HG02588 (cell line): ENCODE measurements at regions not wholly inside any gene's neighbourhood (a gene's known extent, or its start where the extent isn't known, plus 50 kb on each side); places are given as distances from the start of the nearest gene placed in this dataset.
"Not testable (repeated sequence)": the region's sequence is repeated elsewhere in the genome, so short reads cannot be mapped to it uniquely, and the experiment has no call there.

Experiments used
- ATAC-seq: cut with Tn5 transposase; IDR thresholded peaks from one replicate; pipeline ENCODE4 v1.9.1; 2021; ENCODE audit warnings: mild to moderate bottlenecking, moderate library complexity; ENCODE audit not compliant: unreplicated experiment

DNA sequence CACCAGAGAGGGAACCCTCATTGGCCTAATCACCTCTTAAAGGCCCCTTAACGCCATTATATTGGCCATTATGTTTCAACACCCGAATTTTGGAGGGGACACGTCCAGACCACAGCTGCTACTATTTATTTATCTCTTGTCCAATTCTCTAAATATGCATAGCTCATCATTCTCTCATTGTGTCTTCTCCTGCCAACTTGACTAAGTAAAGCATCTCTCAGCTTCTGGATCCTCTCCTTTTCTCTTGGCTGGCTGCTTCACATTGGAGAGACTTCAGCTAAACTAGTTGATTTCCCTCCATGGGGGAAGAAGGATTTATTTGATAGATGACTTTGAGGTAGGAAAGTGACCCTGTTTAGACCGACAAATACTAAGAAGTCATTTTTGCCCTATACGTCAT is 120.4 kb upstream of the KRR1 start:
- ATAC-seq = no peak

DNA sequence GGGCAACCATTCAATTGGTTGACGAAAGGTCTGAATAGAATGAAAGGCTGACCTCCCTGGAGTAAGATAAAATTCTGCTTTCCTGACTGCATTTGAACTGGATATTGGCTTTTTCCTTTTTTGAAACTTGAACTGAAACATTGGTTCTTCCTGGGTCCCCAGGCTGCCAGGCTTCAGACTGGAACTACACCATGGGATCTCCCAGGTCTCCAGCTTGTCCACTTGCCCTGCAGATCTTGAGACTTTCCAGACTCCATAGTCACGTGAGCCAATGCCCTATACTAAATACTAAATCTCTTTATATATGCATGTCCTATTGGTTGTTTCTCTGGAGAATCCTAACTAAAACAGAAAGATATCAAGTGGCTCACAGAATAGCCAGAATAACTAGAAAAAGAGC is 118.7 kb upstream of the KRR1 start:
- ATAC-seq = no peak

DNA sequence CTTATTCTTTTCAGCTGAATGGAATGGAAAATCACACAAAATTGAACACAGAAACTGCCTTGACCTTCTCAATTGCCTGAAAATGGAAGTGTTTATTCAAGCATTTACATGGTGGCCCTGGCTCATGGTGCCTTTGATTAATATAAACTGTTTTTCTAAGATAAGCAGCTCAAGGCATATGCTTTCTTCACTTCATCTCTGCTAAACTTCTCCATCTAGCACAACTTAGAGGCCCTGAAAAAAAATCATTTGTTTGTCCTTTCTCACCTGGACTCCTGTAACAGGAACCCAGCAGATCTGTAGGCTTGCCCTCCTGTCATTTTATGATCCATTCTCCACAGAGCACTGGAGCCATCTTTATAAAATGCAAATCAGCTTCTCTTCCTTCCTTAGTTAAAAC is 117.5 kb upstream of the KRR1 start:
- ATAC-seq = no peak

DNA sequence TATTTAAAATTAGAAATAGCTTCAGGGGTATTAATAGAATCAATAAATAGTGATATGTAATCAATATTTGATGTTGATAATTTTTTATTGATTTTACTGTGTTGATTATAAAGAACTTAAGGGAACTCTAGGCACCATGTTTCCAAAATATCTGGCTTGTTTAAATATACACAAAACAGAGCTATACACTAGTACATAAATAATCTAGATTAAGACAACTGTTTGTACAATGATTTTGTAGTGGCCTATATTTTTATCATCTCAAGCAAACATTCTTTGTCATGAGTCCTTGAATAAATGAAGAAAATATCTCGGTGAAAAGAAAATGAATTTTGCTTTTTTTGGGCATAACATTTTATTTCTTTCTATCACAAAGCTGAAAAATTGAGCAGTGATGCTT is 117.1 kb upstream of the KRR1 start:
- ATAC-seq = no peak

DNA sequence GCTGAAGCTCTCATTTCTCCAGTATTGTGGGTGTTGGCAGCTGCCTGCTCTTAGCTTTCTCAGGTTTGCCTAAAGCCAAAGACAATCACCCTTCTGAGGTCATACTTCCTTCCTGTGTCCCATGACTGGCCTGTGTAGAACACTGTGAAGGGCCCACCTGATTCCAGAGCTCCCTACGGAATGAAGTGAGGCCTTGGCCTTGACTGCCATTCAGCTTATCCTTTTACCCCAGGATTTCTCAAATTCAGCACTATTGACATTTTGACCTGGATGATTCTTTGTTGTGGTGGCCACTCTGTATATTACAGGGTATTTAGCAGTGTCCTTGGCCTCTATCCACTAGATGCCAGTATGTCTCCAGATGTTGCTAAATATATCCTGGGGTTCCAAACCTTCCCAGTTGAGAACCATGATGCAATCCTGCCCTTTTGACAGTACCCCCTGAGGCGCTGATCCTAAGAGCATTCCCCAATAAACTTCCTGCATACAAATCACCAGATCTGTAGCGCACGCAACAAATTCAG is 112.3 kb upstream of the KRR1 start:
- no peak for ATAC-seq

DNA sequence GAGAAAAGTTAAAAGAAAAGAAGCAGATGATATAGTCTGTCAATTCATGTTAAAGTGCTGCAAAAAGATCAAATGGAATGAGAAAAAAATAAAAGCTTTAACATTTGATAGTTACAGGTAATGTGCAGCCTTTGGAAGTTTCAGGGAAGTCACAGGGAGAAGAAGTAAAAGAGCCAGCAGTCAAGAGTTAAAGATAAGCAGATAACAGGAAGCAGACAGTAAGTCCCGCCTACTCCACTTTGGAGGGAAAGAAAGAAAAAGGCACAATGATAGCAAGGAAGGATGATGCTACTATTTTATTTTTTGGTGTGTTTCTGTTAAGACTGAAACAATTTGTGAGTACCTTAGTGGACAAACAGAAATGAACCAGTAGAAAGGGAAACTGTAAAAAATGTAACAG is 111.1 kb upstream of the KRR1 start:
- ATAC-seq = no peak

DNA sequence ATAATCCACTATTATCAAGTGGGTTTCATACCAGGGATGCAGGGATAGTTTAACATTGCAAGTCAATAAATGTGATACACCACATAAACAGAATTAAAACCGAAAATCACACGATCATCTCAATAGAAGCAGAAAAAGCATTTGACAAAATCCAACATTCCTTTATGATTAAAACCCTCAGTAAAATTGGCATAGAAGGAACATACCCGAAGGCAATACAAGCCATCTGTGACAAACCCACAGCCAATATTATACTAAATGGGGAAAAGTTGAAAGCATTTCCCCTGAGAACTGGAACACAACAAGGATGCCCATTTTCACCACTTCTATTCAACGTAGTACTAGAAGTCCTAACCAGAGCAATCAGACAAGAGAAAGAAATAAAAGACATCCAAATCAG is 103.0 kb upstream of the KRR1 start:
- not testable (repeated sequence) for ATAC-seq

DNA sequence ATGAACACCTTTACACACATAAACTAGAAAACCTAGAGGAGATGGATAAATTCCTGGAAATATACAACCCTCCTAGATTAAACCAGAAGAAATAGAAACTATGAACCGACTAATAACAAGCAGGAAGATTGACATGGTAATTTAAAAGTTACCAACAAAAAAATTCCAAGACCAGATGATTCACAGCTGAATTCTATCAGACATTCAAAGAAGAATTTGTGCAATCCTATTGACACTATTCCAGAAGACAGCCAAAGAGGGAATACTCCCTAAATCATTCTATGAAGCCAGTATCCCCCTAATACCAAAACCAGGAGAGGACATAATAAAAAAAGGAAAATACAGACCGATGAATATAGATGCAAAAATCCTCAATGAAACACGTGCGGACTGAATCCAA is 102.6 kb upstream of the KRR1 start:
- ATAC-seq = no peak

DNA sequence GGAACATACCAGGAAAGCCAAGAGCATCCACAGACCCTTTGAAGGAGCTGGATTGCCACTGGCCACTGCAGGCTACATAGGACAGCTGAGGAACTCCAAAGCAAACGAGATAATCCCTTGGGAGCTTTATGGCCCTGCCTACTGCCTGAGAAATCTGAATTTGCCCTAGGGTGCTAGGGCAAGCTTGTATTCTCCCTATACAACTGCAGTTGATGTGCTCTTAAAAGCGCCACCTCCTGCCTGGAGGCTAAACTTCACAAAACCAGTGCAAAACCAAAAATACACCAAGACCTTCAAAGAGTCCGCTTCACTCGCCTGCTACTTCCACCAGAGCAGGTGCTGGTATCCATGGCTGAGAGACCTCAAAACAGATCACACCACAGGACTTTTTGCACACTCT is 99.6 kb upstream of the KRR1 start:
- no peak for ATAC-seq

DNA sequence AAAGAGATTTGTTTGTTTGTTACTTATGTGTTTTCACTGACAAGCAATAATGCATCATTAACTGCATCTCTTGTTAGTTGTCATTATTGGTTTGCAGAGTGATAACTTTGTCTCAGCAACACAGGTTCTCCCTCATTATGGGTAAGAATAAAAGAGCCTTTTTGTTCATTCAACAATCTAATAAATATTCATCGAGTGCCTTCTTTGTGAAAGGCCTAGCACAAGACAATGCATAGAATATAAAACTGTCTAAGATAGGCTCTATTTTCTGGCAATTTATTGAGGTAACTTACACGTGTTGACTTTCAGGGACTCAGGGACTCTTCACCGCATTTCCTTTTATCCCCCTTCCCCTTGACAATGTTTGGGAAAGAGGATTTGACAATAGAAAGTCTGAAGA is 95.5 kb upstream of the KRR1 start:
- no peak for ATAC-seq

DNA sequence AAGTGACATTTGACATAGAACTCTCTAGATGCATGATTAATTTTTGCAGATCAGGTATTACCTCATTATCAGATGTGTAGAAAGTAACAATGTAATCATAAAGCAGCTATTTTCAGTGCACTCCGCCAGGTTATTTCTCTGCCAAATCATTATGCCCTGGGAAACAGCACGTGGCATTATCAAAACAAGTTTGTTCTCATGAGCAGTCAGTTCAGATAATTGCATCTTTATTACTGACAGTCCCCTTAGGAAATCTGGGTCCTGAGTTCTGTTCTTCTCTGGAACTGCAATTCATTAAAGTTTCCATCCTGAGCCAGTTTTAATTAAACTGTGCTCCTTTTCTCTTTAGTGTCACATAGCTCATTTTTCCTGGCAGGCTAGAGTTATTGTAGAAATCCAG is 94.7 kb upstream of the KRR1 start:
- no peak for ATAC-seq

DNA sequence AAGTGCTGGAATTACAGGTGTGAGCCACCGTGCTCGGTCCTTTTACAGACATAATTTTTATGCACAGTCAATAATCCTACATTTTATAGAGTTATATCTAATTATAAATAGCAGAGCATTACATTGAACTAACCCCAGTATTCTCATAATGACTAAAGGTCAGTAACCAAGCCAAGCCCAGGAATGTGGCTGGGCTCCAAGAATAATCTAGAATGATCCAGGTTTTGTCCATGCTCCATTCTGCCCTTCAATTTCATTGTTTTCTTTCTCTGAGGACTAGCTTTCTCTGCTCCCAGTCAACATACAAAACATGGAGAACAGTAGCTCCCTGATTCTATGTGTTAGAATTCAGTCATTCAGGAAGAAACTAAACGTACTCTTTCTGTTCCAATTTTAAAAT is 92.1 kb upstream of the KRR1 start:
- no peak for ATAC-seq

DNA sequence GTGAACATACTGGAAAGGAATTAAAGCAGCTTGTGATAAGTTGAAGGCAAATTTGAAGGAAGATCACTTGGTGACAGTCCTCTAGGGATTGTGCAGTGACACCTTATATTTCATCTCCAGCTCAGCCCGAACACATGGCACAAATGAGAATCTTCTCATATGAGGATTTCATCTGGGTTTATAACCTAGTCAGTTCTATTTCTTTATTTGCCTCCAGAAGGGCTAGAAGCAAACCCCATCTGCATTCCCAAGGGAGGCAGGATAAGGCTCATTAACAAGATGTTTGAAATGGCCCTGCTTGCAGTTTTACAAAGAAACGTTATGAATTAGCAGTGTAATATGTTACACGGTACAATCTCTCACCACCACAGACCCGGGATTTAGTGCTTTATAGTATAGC is 90.7 kb upstream of the KRR1 start:
- no peak for ATAC-seq

DNA sequence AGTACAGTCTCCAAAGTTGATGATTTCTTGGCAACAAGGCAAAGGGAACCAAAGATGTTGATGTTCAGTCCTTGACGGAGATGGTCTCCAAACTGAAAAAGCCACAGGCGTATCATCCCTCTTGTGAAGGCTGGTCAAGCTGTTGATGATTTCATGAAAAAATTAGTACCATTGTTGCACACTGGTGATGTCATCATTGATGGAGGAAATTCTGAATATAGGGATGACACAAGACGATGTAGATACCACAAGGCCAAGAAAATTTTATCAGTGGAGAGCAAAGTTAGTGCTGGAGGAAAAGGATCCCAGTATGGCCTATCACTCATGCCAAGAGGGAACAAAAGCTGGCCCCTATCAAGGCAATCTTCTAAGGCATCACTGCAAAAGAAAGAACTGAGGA is 88.7 kb upstream of the KRR1 start:
- no peak for ATAC-seq

DNA sequence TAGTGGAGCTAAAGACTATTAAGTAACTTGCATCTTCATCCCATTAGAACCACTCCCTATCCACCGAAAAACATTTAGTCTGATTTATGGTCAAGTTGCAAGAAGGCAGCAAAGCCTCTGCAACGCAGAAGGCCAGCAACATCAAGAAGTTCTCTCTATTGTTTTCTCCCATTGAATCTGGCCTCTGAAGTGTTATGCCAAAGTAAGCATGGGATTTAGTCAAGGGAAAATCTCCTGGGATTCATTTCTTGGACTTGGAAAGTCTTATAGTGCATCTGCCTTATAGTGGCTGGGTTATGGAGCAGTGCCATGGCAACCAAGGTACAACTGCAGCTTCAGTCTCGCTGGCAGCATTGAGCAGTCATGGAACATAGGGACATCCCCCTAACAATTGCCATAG is 87.7 kb upstream of the KRR1 start:
- ATAC-seq = no peak

DNA sequence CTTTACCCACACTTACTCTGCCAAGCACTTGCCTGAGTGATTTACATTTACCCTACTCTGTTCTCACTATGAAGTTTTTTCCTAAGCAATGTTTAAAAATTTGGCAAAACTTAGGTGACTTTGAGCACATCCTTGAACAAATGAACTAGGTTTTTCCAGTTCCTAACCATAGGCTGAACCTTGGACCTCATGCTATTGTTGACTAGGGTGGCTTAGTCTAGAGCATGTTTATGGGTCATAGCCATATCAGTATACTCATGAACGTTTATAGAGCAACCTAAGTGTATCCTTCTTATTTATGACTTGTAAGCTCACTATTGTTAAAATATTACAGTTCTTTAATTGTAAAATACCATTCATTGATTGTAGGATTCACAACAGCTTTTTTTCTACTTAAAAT is 85.0 kb upstream of the KRR1 start:
- ATAC-seq = no peak

DNA sequence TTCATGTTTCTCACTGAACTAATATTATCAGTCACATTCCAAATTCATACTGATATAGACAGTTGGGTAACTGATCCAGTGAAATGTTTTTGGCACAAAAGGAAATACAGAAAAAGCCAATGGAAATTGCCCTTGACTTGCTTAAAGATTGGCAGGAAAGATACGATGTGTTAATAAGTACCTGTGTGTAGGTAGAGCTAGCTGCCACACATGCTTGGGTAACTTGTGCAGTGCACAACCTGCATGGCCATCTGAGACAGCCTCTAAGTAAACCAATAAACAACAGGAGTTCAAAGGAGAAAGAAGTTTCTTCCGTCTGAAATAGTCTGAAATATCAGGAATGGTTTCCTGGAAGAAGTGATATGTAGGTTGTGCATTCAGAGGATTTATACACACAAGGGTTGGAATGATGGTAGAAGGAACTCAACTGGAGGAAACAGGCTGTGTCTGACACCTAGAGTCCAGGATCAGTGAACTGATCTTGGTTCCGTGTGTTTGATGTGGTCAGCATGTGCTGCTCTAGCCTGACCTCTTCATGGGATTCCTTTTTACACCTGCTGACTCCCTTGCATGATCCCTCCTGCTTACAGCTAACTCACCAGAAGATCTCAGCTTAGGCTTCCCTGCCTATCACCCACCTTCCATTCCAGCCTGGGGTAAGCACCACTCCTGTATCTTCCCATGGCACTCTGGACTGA is 81.4 kb upstream of the KRR1 start:
- ATAC-seq = no peak

DNA sequence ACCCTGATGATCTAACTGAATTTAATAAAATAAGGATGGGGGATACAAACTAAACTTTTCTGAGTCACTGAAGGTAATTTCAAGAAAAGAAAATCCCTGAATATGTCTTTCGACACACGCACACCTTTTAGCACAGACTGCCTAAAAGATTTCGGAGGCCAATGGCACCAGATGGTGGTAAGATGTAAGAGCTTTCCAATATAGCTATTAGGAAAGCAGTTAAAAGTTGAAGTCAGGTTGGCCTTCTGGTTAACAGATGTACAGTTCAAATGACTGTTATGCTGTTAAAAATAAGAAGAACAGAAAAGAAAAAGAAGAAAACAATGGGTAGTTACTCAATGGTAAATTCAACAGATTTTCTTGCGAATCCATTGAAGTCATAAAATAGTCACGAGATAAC is 80.7 kb upstream of the KRR1 start:
- no peak for ATAC-seq

DNA sequence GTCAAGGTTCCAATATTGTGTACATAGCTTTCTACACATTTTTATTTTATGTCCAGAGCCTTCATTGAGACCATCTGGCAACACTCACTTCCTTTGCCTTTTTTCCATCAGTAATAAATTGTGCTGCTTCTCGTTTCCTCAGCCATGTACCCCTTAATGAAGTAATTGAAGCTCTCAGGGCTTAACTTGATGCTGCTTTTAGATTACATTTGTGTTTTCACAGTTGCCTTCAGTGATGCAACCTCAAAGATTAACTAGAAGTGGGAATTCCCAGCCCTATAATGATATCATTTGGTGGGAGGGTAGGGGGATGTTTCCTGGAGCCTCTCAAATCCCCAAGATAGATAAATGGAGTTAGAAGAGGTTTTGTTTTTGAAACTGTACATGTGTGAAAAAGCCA is 80.2 kb upstream of the KRR1 start:
- no peak for ATAC-seq

DNA sequence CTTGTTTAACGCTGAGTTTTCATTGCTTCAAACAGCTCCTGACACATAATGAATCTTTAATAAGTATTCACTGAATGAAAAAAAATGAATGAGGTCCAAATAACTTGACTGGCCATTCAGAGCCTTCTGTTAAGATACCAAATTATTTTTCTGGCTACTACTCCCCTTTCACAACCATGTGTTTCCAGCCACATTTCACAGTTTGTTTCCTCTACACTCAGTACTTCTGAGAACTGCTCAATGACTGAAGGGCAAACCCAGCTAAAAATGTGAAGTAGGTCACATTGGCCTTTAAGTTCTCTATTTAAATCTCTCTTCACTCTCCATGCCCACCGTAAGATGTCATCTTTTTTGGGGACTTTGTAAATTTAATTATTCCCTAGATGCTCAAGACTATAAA is 78.4 kb upstream of the KRR1 start:
- ATAC-seq = no peak

DNA sequence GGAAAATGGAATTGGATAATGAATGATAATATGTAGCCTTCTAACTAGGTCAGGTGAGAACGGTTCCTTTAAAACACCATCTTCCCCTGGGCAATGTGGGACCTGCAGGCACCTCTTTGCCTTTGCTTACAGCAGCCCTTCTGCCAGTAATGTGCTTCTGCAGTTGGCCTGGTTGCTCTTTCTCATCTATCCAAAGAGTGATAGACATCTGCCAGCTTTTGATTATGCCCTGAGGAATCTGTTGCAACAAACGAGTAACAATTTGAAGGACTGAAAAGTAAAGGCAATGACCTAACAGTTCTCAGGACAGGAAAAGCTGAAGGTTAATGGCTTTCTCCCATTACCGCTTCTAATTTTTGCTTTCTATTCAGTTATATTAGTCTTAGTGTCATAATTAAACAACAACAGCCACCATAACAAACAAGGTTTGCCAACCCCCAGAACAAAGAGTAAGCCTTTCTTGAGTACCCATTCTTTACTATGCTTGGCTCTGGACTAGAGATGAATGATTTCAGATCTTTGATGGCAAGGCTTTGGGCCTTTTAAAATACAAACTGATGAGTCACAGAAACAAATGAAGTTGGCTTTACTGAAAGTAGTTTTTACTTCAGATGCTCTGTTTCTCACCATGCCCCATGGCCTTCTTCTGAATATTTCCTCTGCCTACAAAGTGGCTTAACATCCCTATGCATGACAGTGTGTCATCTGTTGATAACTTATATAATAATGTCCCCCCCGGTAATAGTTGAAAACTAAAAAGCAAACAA is 76.1 kb upstream of the KRR1 start:
- ATAC-seq = no peak

DNA sequence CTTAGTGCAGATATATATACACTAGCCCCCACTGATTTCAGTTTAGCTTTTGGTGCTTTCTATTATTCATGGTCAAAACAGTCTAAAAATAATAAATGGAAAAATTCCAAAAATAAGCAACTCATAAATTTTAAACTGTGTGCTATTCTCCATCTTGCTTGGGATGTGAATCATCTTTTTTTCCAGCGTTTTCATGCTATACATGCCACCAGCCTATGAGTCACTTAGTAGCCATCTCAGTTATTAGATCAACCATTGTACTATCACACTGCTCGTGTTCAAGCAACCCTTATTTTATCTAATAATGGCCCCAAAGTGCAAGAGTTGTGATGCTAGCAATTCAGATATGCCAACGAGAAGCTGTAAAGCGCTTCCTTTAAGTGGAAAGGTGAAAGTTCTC is 73.9 kb upstream of the KRR1 start:
- ATAC-seq = no peak

DNA sequence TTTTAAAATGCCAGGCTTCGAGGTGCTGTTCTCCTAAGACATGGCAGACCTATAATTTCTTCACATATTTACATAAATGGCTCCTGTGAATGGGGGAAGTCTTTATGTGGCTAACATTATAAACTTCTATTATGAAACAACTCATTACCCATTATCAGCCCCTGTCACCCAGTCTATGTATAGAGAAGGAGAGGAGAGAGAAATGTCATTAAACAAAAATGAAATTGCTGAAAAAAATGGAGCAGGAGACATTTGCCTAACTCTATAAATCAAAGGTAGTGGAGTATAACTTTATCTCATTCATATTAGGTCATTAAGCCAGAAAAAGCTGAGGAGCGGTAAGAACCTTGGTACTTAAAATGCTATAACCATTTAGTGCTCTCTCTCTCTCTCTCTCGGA is 71.9 kb upstream of the KRR1 start:
- no peak for ATAC-seq
